Nephron (organoid): ENCODE measurements at regions not wholly inside any gene's neighbourhood (a gene's known extent, or its start where the extent isn't known, plus 50 kb on each side); places are given as distances from the start of the nearest gene placed in this dataset.
A peak's percentile ranks its signal among the peaks of the same experiment; 100 is the strongest.

Experiments
- H3K27ac Mint-ChIP-seq, 3 experiments: 2 replicates each; pipeline ENCODE4 v1.8.0; 2020; ENCODE audit warnings: mixed read lengths in 3 of 3, mild to moderate bottlenecking in 2 of 3, moderate library complexity in 1 of 3
- H3K27me3 Mint-ChIP-seq: 2 replicates; pipeline ENCODE4 v1.8.0; 2021; ENCODE audit warnings: low read depth, mild to moderate bottlenecking, moderate library complexity, mixed read lengths
- H3K36me3 Mint-ChIP-seq: 2 replicates; pipeline ENCODE4 v1.8.0; 2020; ENCODE audit warnings: low read depth, mixed read lengths
- H3K4me1 Mint-ChIP-seq: 2 replicates; pipeline ENCODE4 v1.8.0; 2020; ENCODE audit warnings: mixed read lengths
- H3K4me3 Mint-ChIP-seq, 3 experiments: 2 replicates each; pipeline ENCODE4 v1.8.0; 2020; ENCODE audit warnings: mild to moderate bottlenecking in 3 of 3, mixed read lengths in 3 of 3, moderate library complexity in 2 of 3
- H3K9me3 Mint-ChIP-seq: 2 replicates; pipeline ENCODE4 v1.8.0; 2020; ENCODE audit warnings: mixed read lengths
- TF ChIP-seq, protein P1 (sequence below), 3 experiments: fragments of 200-600 bp; sonication (generic); IDR thresholded peaks; one replicate each; pipeline ENCODE4 v1.5.0; 2021; ENCODE audit warnings: antibody characterized with exemption in 3 of 3; ENCODE audit not compliant: unreplicated experiment in 3 of 3

DNA sequence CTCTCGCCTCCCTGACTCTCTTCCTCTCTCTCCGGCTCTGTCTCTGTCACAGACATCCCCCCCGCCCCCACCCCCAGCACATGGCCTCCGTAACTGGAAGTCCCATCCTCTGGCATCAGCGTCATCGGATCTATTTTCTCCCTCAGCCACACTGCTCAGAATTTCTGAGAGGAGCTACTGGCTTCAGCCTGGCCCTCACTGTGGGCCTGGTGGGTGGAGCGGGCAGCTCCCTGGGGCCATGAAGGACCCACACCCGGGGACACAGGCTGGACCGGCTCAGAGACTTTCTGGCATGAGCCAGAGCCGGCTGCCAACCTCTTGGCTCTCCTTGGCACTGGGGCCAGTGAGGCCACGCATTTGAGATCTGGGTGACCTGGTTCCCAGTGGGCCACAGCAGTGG is 61.2 kb upstream of the CASZ1 start:
- H3K4me1 Mint-ChIP-seq, result peaks cover 26% of the 10 kb centered on the region
- no peaks in the 10 kb centered on the region for H3K36me3 Mint-ChIP-seq
- H3K9me3 Mint-ChIP-seq, result peaks cover 11% of the 10 kb centered on the region
- peak overlapping the region in 1 of 3 experiments; percentile 17 for H3K4me3 Mint-ChIP-seq
- H3K27me3 Mint-ChIP-seq, result peaks cover 47% of the 10 kb centered on the region
- H3K27ac Mint-ChIP-seq, result peak overlapping the region; percentile 21 to 79 (median 77)
- TF ChIP-seq, protein P1, sequence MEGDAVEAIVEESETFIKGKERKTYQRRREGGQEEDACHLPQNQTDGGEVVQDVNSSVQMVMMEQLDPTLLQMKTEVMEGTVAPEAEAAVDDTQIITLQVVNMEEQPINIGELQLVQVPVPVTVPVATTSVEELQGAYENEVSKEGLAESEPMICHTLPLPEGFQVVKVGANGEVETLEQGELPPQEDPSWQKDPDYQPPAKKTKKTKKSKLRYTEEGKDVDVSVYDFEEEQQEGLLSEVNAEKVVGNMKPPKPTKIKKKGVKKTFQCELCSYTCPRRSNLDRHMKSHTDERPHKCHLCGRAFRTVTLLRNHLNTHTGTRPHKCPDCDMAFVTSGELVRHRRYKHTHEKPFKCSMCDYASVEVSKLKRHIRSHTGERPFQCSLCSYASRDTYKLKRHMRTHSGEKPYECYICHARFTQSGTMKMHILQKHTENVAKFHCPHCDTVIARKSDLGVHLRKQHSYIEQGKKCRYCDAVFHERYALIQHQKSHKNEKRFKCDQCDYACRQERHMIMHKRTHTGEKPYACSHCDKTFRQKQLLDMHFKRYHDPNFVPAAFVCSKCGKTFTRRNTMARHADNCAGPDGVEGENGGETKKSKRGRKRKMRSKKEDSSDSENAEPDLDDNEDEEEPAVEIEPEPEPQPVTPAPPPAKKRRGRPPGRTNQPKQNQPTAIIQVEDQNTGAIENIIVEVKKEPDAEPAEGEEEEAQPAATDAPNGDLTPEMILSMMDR (IDR thresholded peaks at IDR 0.05; ENCODE audit: unreplicated experiment in 3 of 3), result no peak

DNA sequence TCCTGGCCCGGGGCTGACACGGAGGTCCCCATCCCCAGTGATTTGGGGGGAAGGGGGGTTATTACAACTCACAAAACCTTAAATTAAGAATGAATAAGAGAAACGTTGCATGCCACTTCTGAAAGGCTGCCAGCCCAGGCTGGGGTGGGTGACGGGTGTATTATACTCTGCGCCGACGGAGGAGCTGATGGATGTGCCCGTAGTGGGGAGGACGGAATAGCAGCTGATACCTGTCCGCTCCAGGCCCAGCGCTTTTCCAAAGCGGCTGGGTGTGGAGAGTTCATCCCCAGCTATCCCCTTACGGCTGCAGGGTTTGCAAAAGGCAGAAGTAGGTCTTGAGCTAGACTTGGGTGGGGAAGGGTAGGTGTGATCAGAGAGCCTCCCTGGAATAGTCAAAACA is 63.8 kb upstream of the CASZ1 start:
- H3K4me1 Mint-ChIP-seq, result peaks cover 51% of the 10 kb centered on the region
- peaks cover 7% of the 10 kb centered on the region for H3K9me3 Mint-ChIP-seq
- H3K4me3 Mint-ChIP-seq, result no peak overlapping the region
- no peak overlapping the region for H3K27ac Mint-ChIP-seq
- H3K27me3 Mint-ChIP-seq, result peaks cover 71% of the 10 kb centered on the region
- H3K36me3 Mint-ChIP-seq, result no peaks in the 10 kb centered on the region
- TF ChIP-seq, protein P1 (IDR thresholded peaks at IDR 0.05; ENCODE audit: unreplicated experiment in 3 of 3), result no peak

DNA sequence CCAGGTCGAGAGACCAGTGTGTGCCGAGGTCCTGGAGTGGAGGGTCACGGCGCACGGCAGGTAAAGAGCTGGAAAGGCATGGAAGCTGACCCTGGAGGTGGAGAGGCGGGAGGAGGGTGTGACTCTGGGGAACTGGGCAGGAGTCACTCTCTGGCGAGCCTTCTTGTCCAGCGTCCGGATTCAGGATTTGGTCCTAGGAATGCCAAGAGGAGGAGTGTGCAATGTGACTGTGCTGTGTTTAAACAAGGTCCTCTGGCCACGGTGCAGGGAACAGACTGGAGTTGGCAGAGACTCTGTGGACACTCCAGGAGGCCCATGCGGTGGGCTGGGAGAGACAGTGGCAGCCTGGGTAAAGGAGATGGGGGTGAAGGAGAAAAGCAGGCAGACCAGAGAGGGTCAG is 64.2 kb upstream of the CASZ1 start:
- TF ChIP-seq, protein P1 (IDR thresholded peaks at IDR 0.05; ENCODE audit: unreplicated experiment in 3 of 3), result no peak
- peaks cover 56% of the 10 kb centered on the region for H3K4me1 Mint-ChIP-seq
- no peaks in the 10 kb centered on the region for H3K36me3 Mint-ChIP-seq
- no peak overlapping the region for H3K27ac Mint-ChIP-seq
- peaks cover 2% of the 10 kb centered on the region for H3K9me3 Mint-ChIP-seq
- no peak overlapping the region for H3K4me3 Mint-ChIP-seq
- peaks cover 73% of the 10 kb centered on the region for H3K27me3 Mint-ChIP-seq

DNA sequence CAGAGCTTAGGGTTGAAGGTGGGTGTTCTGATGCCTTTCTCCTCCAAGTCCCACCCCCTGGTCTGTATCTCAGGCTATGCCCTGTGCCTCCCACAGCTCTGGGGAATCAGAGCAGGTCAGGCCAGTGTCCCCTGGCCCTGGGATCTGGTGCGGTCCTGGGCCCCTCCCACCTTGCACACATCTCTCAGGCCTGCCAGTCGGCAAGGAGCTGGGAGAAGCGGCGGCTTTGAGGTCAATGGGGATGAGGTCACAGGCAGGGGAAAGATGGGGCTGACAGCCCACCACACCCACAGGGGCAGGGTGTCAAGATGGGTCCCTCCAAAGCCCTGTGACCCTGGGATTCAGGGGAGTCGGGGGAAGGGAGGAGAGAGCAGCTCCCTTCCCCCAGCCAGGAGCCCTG is 65.4 kb upstream of the CASZ1 start:
- TF ChIP-seq, protein P1 (IDR thresholded peaks at IDR 0.05; ENCODE audit: unreplicated experiment in 3 of 3), result no peak
- peak overlapping the region in 1 of 3 experiments; percentile 11 for H3K4me3 Mint-ChIP-seq
- H3K4me1 Mint-ChIP-seq, result peaks cover 64% of the 10 kb centered on the region
- peaks cover 2% of the 10 kb centered on the region for H3K9me3 Mint-ChIP-seq
- H3K27me3 Mint-ChIP-seq, result peaks cover 82% of the 10 kb centered on the region
- H3K36me3 Mint-ChIP-seq, result no peaks in the 10 kb centered on the region
- no peak overlapping the region for H3K27ac Mint-ChIP-seq

DNA sequence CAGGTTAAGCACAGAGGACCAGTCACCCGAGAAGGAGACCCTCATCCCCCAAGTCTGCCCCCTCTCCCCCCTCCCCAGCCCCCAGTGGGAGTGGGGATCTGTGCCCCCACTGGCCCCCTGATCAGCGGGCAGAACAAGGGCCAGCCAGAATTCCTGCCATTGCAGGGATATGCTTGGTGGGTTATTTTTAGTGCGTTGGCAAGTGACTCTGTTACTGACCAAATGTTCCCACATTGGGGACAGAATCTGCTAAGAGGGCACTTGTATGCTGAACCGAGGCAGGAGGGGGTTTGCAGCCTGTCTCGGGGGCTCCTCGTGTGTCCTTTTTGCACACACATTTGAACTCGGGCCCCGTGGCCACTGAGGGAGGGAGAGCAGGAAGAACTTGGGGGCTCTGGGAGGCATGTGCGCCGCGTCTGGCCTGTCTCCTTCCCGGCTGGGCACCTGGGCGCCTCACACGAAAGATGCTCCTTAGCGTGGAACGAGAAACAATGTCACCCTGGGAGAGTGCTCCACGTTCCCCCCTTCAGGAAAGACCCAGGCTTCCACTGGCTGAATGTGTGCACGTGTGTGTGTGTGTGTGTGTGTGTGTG is 66.4 kb upstream of the CASZ1 start:
- peaks cover 80% of the 10 kb centered on the region for H3K27me3 Mint-ChIP-seq

More for the DNA sequence above, 66.4 kb upstream of the CASZ1 start:
- H3K9me3 Mint-ChIP-seq, result no peaks in the 10 kb centered on the region
- H3K4me1 Mint-ChIP-seq, result peaks cover 64% of the 10 kb centered on the region
- H3K4me3 Mint-ChIP-seq, result peak overlapping the region in 2 of 3 experiments; percentile 33 to 57
- H3K36me3 Mint-ChIP-seq, result no peaks in the 10 kb centered on the region
- TF ChIP-seq, protein P1 (IDR thresholded peaks at IDR 0.05; ENCODE audit: unreplicated experiment in 3 of 3), result no peak
- H3K27ac Mint-ChIP-seq, result peak overlapping the region in 1 of 3 experiments; percentile 39
